ENCODE measurements at regions not wholly inside any gene's neighbourhood (a gene's known extent, or its start where the extent isn't known, plus 50 kb on each side); places are given as distances from the start of the nearest gene placed in this dataset.

- Histone ChIP-seq H3K9ac (ENCODE audit: insufficient read depth, low read depth, low read length) (no peak overlapping the region), H4K20me1 (ENCODE audit: insufficient read depth, low read length) (no peaks in the 10 kb centered on the region), H3K27me3 (ENCODE audit: control insufficient read depth in 1 of 2, insufficient read depth in 2 of 2, low read length in 2 of 2) (no peaks in the 10 kb centered on the region), H3K4me3 (replicated peaks in 1 of 3; ENCODE audit: insufficient read depth in 1 of 3, low read depth in 2 of 3, low read length in 3 of 3) (no peak overlapping the region), H3K27ac (ENCODE audit: extremely low read length, insufficient read depth, low read length) (no peak overlapping the region), H3K9me3 (ENCODE audit: low read length) (no peaks in the 10 kb centered on the region), H2AFZ (ENCODE audit: low read length) (no peak overlapping the region), H3K36me3 (replicated peaks in 1 of 2; ENCODE audit: control insufficient read depth in 1 of 2, insufficient read depth in 2 of 2, low read length in 2 of 2) (no peaks in the 10 kb centered on the region), H3K4me1 (ENCODE audit: insufficient read depth, low read length) (no peaks in the 10 kb centered on the region), H3K4me2 (ENCODE audit: low read depth, low read length) (no peak overlapping the region), H3K79me2 (ENCODE audit: insufficient read depth, low read length) (no peaks in the 10 kb centered on the region)
- ATAC-seq (no peak), FAIRE-seq (no peak), DNase-seq (ENCODE audit: low spot score) (no peak)
- ChIA-PET POLR2A (no interaction called here), CTCF (ENCODE audit: low intra/inter-chr PET ratio, low total read pairs) (no interaction called here)
- 51% methylated on average over 3 of the region's 3 CpGs for WGBS (ENCODE audit: low lambda C conversion rate)
- no TSS peak for BruUV-seq (replicated peaks)
- in situ Hi-C loops (cut with HindIII; ENCODE audit: extremely low pct_ligation_motif_present, low pct_unique_long_range_greater_than_20kb) (loop anchor here (25.0 kb wide), 1 partner anchor 809 kb away; no protein-coding TSS in a partner anchor), intact Hi-C loops (cut with micrococcal nuclease; ENCODE audit: unreplicated experiment) (no loop called here)
- TF ChIP-seq NPAS2 (CRISPR knock-in tag; IDR thresholded peaks at IDR 0.05; ENCODE audit: borderline replicate concordance) = no peak
- no peak for TF ChIP-seq HNF4A (CRISPR knock-in tag; IDR thresholded peaks at IDR 0.05)
- TF ChIP-seq E2F2 (CRISPR knock-in tag; IDR thresholded peaks at IDR 0.05; ENCODE audit: borderline replicate concordance) = no peak
- no peak for TF ChIP-seq JUNB (CRISPR knock-in tag; IDR thresholded peaks at IDR 0.05; ENCODE audit: borderline replicate concordance)
- no peak for TF ChIP-seq ZNF678 (CRISPR knock-in tag; IDR thresholded peaks at IDR 0.05)
These were observed 189.7 kb upstream of the GRIN2B start for GRCh38 chr12:14171106-14171505.

- Histone ChIP-seq H2AFZ (ENCODE audit: low read length) (no peak overlapping the region), H3K4me3 (replicated peaks in 1 of 3; ENCODE audit: insufficient read depth in 1 of 3, low read depth in 2 of 3, low read length in 3 of 3) (no peak overlapping the region), H3K27ac (ENCODE audit: extremely low read length, insufficient read depth, low read length) (no peak overlapping the region), H3K9ac (ENCODE audit: insufficient read depth, low read depth, low read length) (no peak overlapping the region), H3K9me3 (ENCODE audit: low read length) (no peaks in the 10 kb centered on the region), H3K4me1 (ENCODE audit: insufficient read depth, low read length) (no peaks in the 10 kb centered on the region), H3K4me2 (ENCODE audit: low read depth, low read length) (no peak overlapping the region), H4K20me1 (ENCODE audit: insufficient read depth, low read length) (no peaks in the 10 kb centered on the region), H3K79me2 (ENCODE audit: insufficient read depth, low read length) (no peaks in the 10 kb centered on the region), H3K27me3 (ENCODE audit: control insufficient read depth in 1 of 2, insufficient read depth in 2 of 2, low read length in 2 of 2) (no peaks in the 10 kb centered on the region), H3K36me3 (replicated peaks in 1 of 2; ENCODE audit: control insufficient read depth in 1 of 2, insufficient read depth in 2 of 2, low read length in 2 of 2) (no peaks in the 10 kb centered on the region)
- ChIA-PET POLR2A (no interaction called here), CTCF (ENCODE audit: low intra/inter-chr PET ratio, low total read pairs) (no interaction called here)
- WGBS (ENCODE audit: low lambda C conversion rate) = 0% methylated on average over 2 of the region's 2 CpGs
- DNase-seq (ENCODE audit: low spot score) (no peak), FAIRE-seq (no peak), ATAC-seq (no peak)
- in situ Hi-C loops (cut with HindIII; ENCODE audit: extremely low pct_ligation_motif_present, low pct_unique_long_range_greater_than_20kb) = no loop called here
- BruUV-seq (replicated peaks) = no TSS peak
- intact Hi-C loops (cut with micrococcal nuclease; ENCODE audit: unreplicated experiment) = no loop called here
- TF ChIP-seq NCOA1 (CRISPR knock-in tag; IDR thresholded peaks at IDR 0.05) (no peak), BCL6 (CRISPR knock-in tag; IDR thresholded peaks at IDR 0.05) (no peak), ZNF205 (CRISPR knock-in tag; IDR thresholded peaks at IDR 0.05) (no peak), MAFG (CRISPR knock-in tag; IDR thresholded peaks at IDR 0.05) (no peak), MTF2 (CRISPR knock-in tag; IDR thresholded peaks at IDR 0.05; ENCODE audit: borderline replicate concordance) (no peak), TEAD3 (CRISPR knock-in tag; optimal IDR thresholded peaks at IDR 0.05; ENCODE audit: borderline replicate concordance) (no peak), ZNF770 (CRISPR knock-in tag; IDR thresholded peaks at IDR 0.05) (no peak), FOXK1 (CRISPR knock-in tag; IDR thresholded peaks at IDR 0.05; ENCODE audit: borderline replicate concordance, low read depth) (no peak), ZNF251 (CRISPR knock-in tag; IDR thresholded peaks at IDR 0.05) (no peak), TFDP1 (CRISPR knock-in tag; IDR thresholded peaks at IDR 0.05; ENCODE audit: borderline replicate concordance) (no peak), ELF4 (CRISPR knock-in tag; IDR thresholded peaks at IDR 0.05; ENCODE audit: borderline replicate concordance) (no peak)
These were observed 190.3 kb upstream of the ATF7IP start for GRCh38 chr12:14175206-14175605.

Data from HepG2 (cell line).